BE2C (cell line): ENCODE measurements at regions not wholly inside any gene's neighbourhood (a gene's known extent, or its start where the extent isn't known, plus 50 kb on each side); places are given as distances from the start of the nearest gene placed in this dataset.

Experiments
- DNase-seq: peaks from one replicate; pipeline ENCODE4 v3.0.0-alpha.2; 2020
- H3K27me3 ChIP-seq: fragments of 250-450 bp; sonication (Bioruptor Pico); 2 replicates; pipeline ENCODE4 v1.5.1; 2020; ENCODE audit warnings: mild to moderate bottlenecking
- H3K36me3 ChIP-seq: fragments of 250-450 bp; sonication (Bioruptor Pico); 2 replicates; pipeline ENCODE4 v1.5.1; 2020; ENCODE audit warnings: mild to moderate bottlenecking
- H3K4me1 ChIP-seq: fragments of 250-450 bp; sonication (Bioruptor Pico); 2 replicates; pipeline ENCODE4 v1.5.1; 2020
- H3K4me3 ChIP-seq: 2 replicates; pipeline ENCODE4 v1.5.1; 2011; ENCODE audit warnings: low read depth, low read length
- H3K9me3 ChIP-seq: fragments of 250-450 bp; sonication (Bioruptor Pico); 2 replicates; pipeline ENCODE4 v1.5.1; 2020
- CTCF ChIP-seq: IDR thresholded peaks from 2 replicates; pipeline ENCODE4 v1.5.1; 2012; ENCODE audit warnings: mild to moderate bottlenecking, low read depth, low read length

GRCh38 chr3:102177075-102177755 is 257.6 kb upstream of the ZPLD1 start:
- H3K27me3 ChIP-seq, result no peaks in the 10 kb centered on the region
- H3K9me3 ChIP-seq, result no peaks in the 10 kb centered on the region
- DNase-seq, result no peak
- H3K4me1 ChIP-seq, result peaks cover 40% of the 10 kb centered on the region
- no peaks in the 10 kb centered on the region for H3K36me3 ChIP-seq
- no peak for TF ChIP-seq CTCF
- H3K4me3 ChIP-seq, result no peak overlapping the region

GRCh38 chr3:102178817-102179216 is 256.0 kb upstream of the ZPLD1 start:
- no peak overlapping the region for H3K4me3 ChIP-seq
- DNase-seq, result no peak
- H3K36me3 ChIP-seq, result no peaks in the 10 kb centered on the region
- no peaks in the 10 kb centered on the region for H3K27me3 ChIP-seq
- H3K4me1 ChIP-seq, result peaks cover 42% of the 10 kb centered on the region
- no peaks in the 10 kb centered on the region for H3K9me3 ChIP-seq
- TF ChIP-seq CTCF, result no peak

- H3K4me1 ChIP-seq, result peaks cover 37% of the 10 kb centered on the region
- peak overlapping the region; percentile 32 for H3K4me3 ChIP-seq
- no peaks in the 10 kb centered on the region for H3K9me3 ChIP-seq
- H3K36me3 ChIP-seq, result no peaks in the 10 kb centered on the region
- no peak for TF ChIP-seq CTCF
- no peaks in the 10 kb centered on the region for H3K27me3 ChIP-seq
- DNase-seq, result no peak
Observed at GRCh38 chr3:102179326-102180177, 255.3 kb upstream of the ZPLD1 start.

GRCh38 chr3:102180280-102180931 is 254.4 kb upstream of the ZPLD1 start:
- H3K9me3 ChIP-seq, result no peaks in the 10 kb centered on the region
- no peaks in the 10 kb centered on the region for H3K36me3 ChIP-seq
- DNase-seq, result no peak
- H3K27me3 ChIP-seq, result no peaks in the 10 kb centered on the region
- H3K4me1 ChIP-seq, result peaks cover 30% of the 10 kb centered on the region
- no peak for TF ChIP-seq CTCF
- H3K4me3 ChIP-seq, result peak overlapping the region; percentile 32

GRCh38 chr3:102181175-102181920 is 253.5 kb upstream of the ZPLD1 start:
- no peaks in the 10 kb centered on the region for H3K27me3 ChIP-seq
- no peak for DNase-seq
- peaks cover 30% of the 10 kb centered on the region for H3K4me1 ChIP-seq
- H3K36me3 ChIP-seq, result no peaks in the 10 kb centered on the region
- H3K4me3 ChIP-seq, result no peak overlapping the region
- H3K9me3 ChIP-seq, result no peaks in the 10 kb centered on the region
- TF ChIP-seq CTCF, result no peak
